ENCODE measurements at regions not wholly inside any gene's neighbourhood (a gene's known extent, or its start where the extent isn't known, plus 50 kb on each side); places are given as distances from the start of the nearest gene placed in this dataset.

GRCh38 chr22:49566693-49567092 is 261.0 kb downstream of the BRD1 start:
- Histone ChIP-seq H3K4me1 (ENCODE audit: control insufficient read depth in 2 of 2, insufficient read depth in 1 of 2, low read depth in 1 of 2, low read length in 2 of 2) (peaks cover 0 to 3% of the 10 kb centered on the region in 2 donors), H3K4me3 (ENCODE audit: low read length in 2 of 2) (no peak overlapping the region), H2AK5ac (ENCODE audit: low read depth, low read length) (peak overlapping the region; percentile 42), H3K36me3 (replicated peaks in 1 of 2; ENCODE audit: control insufficient read depth in 2 of 2, insufficient read depth in 2 of 2, low read length in 2 of 2) (no peaks in the 10 kb centered on the region), H4K91ac (ENCODE audit: low read depth, low read length, poor library complexity) (no peak overlapping the region), H3K27me3 (ENCODE audit: control insufficient read depth in 3 of 3, insufficient read depth in 3 of 3, low read depth in 1 of 3, low read length in 3 of 3) (peaks cover 0 to 2% (median 0%) of the 10 kb centered on the region in 3 experiments), H2BK5ac (ENCODE audit: low read length) (no peak overlapping the region), H3K9me3 (replicated peaks in 1 of 2; ENCODE audit: control insufficient read depth in 2 of 2, insufficient read depth in 1 of 2, low read depth in 1 of 2, low read length in 2 of 2) (peaks cover 0 to 2% of the 10 kb centered on the region in 2 donors), H3K14ac (ENCODE audit: low read length) (no peak overlapping the region), H3K9ac (ENCODE audit: low read depth, low read length, poor library complexity) (peak overlapping the region; percentile 18), H2BK15ac (ENCODE audit: low read length) (no peak overlapping the region), H3K79me1 (ENCODE audit: low read depth, low read length) (peaks cover 2% of the 10 kb centered on the region), H3K4me2 (ENCODE audit: insufficient read depth, low read length, poor library complexity, severe bottlenecking) (no peak overlapping the region), H3K23ac (ENCODE audit: low read depth, low read length, poor library complexity) (no peak overlapping the region), H2BK12ac (ENCODE audit: low read length) (no peak overlapping the region), H3K18ac (ENCODE audit: low read length) (peak overlapping the region; percentile 45), H2AFZ (ENCODE audit: low read length) (no peak overlapping the region), H3K27ac (replicated peaks; ENCODE audit: low read length) (no peak overlapping the region), H2BK120ac (ENCODE audit: low read depth, low read length) (no peak overlapping the region), H4K8ac (ENCODE audit: low read depth, low read length) (no peak overlapping the region), H3K4ac (ENCODE audit: low read length) (no peak overlapping the region)
- WGBS, 2 donors (ENCODE audit: extremely low coverage in 2 of 2, insufficient read length in 2 of 2, insufficient replicate concordance in 1 of 2), result no CpG with 5 or more reads among the region's 13 CpGs
- no peak for DNase-seq (ENCODE audit: low spot score)

- WGBS, 2 donors (ENCODE audit: extremely low coverage in 2 of 2, insufficient read length in 2 of 2, insufficient replicate concordance in 1 of 2), result no CpG with 5 or more reads among the region's 12 CpGs
- H3K14ac ChIP-seq (ENCODE audit: low read length), result no peak overlapping the region
- no peaks in the 10 kb centered on the region for H3K36me3 ChIP-seq (replicated peaks in 1 of 2; ENCODE audit: control insufficient read depth in 2 of 2, insufficient read depth in 2 of 2, low read length in 2 of 2)
- no peak overlapping the region for H2BK120ac ChIP-seq (ENCODE audit: low read depth, low read length)
- no peak overlapping the region for H3K4me3 ChIP-seq (ENCODE audit: low read length in 2 of 2)
- no peak overlapping the region for H2AFZ ChIP-seq (ENCODE audit: low read length)
- peak overlapping the region; percentile 70 for H3K18ac ChIP-seq (ENCODE audit: low read length)
- H2AK5ac ChIP-seq (ENCODE audit: low read depth, low read length), result no peak overlapping the region
- H3K79me1 ChIP-seq (ENCODE audit: low read depth, low read length), result peaks cover 2% of the 10 kb centered on the region
- H3K27me3 ChIP-seq (ENCODE audit: control insufficient read depth in 3 of 3, insufficient read depth in 3 of 3, low read depth in 1 of 3, low read length in 3 of 3), result peaks cover 0 to 2% (median 0%) of the 10 kb centered on the region in 3 experiments
- H3K27ac ChIP-seq (replicated peaks; ENCODE audit: low read length), result no peak overlapping the region
- H2BK12ac ChIP-seq (ENCODE audit: low read length), result no peak overlapping the region
- no peak overlapping the region for H2BK5ac ChIP-seq (ENCODE audit: low read length)
- no peak overlapping the region for H2BK15ac ChIP-seq (ENCODE audit: low read length)
- H4K91ac ChIP-seq (ENCODE audit: low read depth, low read length, poor library complexity), result no peak overlapping the region
- peaks cover 0 to 3% of the 10 kb centered on the region in 2 donors for H3K4me1 ChIP-seq (ENCODE audit: control insufficient read depth in 2 of 2, insufficient read depth in 1 of 2, low read depth in 1 of 2, low read length in 2 of 2)
- no peak overlapping the region for H3K9ac ChIP-seq (ENCODE audit: low read depth, low read length, poor library complexity)
- H3K4me2 ChIP-seq (ENCODE audit: insufficient read depth, low read length, poor library complexity, severe bottlenecking), result no peak overlapping the region
- no peak overlapping the region for H3K4ac ChIP-seq (ENCODE audit: low read length)
- peaks cover 0 to 2% of the 10 kb centered on the region in 2 donors for H3K9me3 ChIP-seq (replicated peaks in 1 of 2; ENCODE audit: control insufficient read depth in 2 of 2, insufficient read depth in 1 of 2, low read depth in 1 of 2, low read length in 2 of 2)
- no peak overlapping the region for H3K23ac ChIP-seq (ENCODE audit: low read depth, low read length, poor library complexity)
- H4K8ac ChIP-seq (ENCODE audit: low read depth, low read length), result no peak overlapping the region
- DNase-seq (ENCODE audit: low spot score), result no peak
Observed at GRCh38 chr22:49566141-49566541, 261.5 kb downstream of the BRD1 start.

GRCh38 chr22:49565516-49565855 is 262.2 kb downstream of the BRD1 start:
- no peak overlapping the region for H3K27ac ChIP-seq (replicated peaks; ENCODE audit: low read length)
- peak overlapping the region; percentile 2 for H2BK5ac ChIP-seq (ENCODE audit: low read length)
- peaks cover 0 to 3% of the 10 kb centered on the region in 2 donors for H3K4me1 ChIP-seq (ENCODE audit: control insufficient read depth in 2 of 2, insufficient read depth in 1 of 2, low read depth in 1 of 2, low read length in 2 of 2)
- no peak for DNase-seq (ENCODE audit: low spot score)
- H3K36me3 ChIP-seq (replicated peaks in 1 of 2; ENCODE audit: control insufficient read depth in 2 of 2, insufficient read depth in 2 of 2, low read length in 2 of 2), result no peaks in the 10 kb centered on the region
- H2BK12ac ChIP-seq (ENCODE audit: low read length), result no peak overlapping the region
- peaks cover 0 to 2% of the 10 kb centered on the region in 2 donors for H3K9me3 ChIP-seq (replicated peaks in 1 of 2; ENCODE audit: control insufficient read depth in 2 of 2, insufficient read depth in 1 of 2, low read depth in 1 of 2, low read length in 2 of 2)
- H3K18ac ChIP-seq (ENCODE audit: low read length), result peak overlapping the region; percentile 53
- no peak overlapping the region for H4K91ac ChIP-seq (ENCODE audit: low read depth, low read length, poor library complexity)
- H3K4me3 ChIP-seq (ENCODE audit: low read length in 2 of 2), result peak overlapping the region in 1 of 2 donors; percentile 19
- no peak overlapping the region for H2BK120ac ChIP-seq (ENCODE audit: low read depth, low read length)
- no CpG with 5 or more reads among the region's 6 CpGs for WGBS, 2 donors (ENCODE audit: extremely low coverage in 2 of 2, insufficient read length in 2 of 2, insufficient replicate concordance in 1 of 2)
- H3K79me1 ChIP-seq (ENCODE audit: low read depth, low read length), result peaks cover 2% of the 10 kb centered on the region
- H3K4me2 ChIP-seq (ENCODE audit: insufficient read depth, low read length, poor library complexity, severe bottlenecking), result no peak overlapping the region
- no peak overlapping the region for H3K9ac ChIP-seq (ENCODE audit: low read depth, low read length, poor library complexity)
- H2AFZ ChIP-seq (ENCODE audit: low read length), result no peak overlapping the region
- no peak overlapping the region for H3K4ac ChIP-seq (ENCODE audit: low read length)
- peak overlapping the region; percentile 54 for H2AK5ac ChIP-seq (ENCODE audit: low read depth, low read length)
- no peak overlapping the region for H3K14ac ChIP-seq (ENCODE audit: low read length)
- no peak overlapping the region for H4K8ac ChIP-seq (ENCODE audit: low read depth, low read length)
- H3K27me3 ChIP-seq (ENCODE audit: control insufficient read depth in 3 of 3, insufficient read depth in 3 of 3, low read depth in 1 of 3, low read length in 3 of 3), result peaks cover 0 to 2% (median 0%) of the 10 kb centered on the region in 3 experiments
- no peak overlapping the region for H3K23ac ChIP-seq (ENCODE audit: low read depth, low read length, poor library complexity)
- no peak overlapping the region for H2BK15ac ChIP-seq (ENCODE audit: low read length)

GRCh38 chr22:49564666-49565515 is 262.8 kb downstream of the BRD1 start:
- Histone ChIP-seq H3K27me3 (ENCODE audit: control insufficient read depth in 3 of 3, insufficient read depth in 3 of 3, low read depth in 1 of 3, low read length in 3 of 3) (peaks cover 0 to 2% (median 0%) of the 10 kb centered on the region in 3 experiments), H2BK5ac (ENCODE audit: low read length) (peak overlapping the region; percentile 2), H3K9me3 (replicated peaks in 1 of 2; ENCODE audit: control insufficient read depth in 2 of 2, insufficient read depth in 1 of 2, low read depth in 1 of 2, low read length in 2 of 2) (peaks cover 0 to 2% of the 10 kb centered on the region in 2 donors), H3K4me3 (ENCODE audit: low read length in 2 of 2) (no peak overlapping the region), H2AFZ (ENCODE audit: low read length) (no peak overlapping the region), H4K91ac (ENCODE audit: low read depth, low read length, poor library complexity) (no peak overlapping the region), H2BK120ac (ENCODE audit: low read depth, low read length) (peak overlapping the region; percentile 67), H3K18ac (ENCODE audit: low read length) (peak overlapping the region; percentile 53), H4K8ac (ENCODE audit: low read depth, low read length) (no peak overlapping the region), H3K79me1 (ENCODE audit: low read depth, low read length) (peaks cover 2% of the 10 kb centered on the region), H3K14ac (ENCODE audit: low read length) (peak overlapping the region; percentile 44), H2BK15ac (ENCODE audit: low read length) (no peak overlapping the region), H3K9ac (ENCODE audit: low read depth, low read length, poor library complexity) (no peak overlapping the region), H3K27ac (replicated peaks; ENCODE audit: low read length) (no peak overlapping the region), H2AK5ac (ENCODE audit: low read depth, low read length) (peak overlapping the region; percentile 54), H2BK12ac (ENCODE audit: low read length) (no peak overlapping the region), H3K4me2 (ENCODE audit: insufficient read depth, low read length, poor library complexity, severe bottlenecking) (no peak overlapping the region), H3K4me1 (ENCODE audit: control insufficient read depth in 2 of 2, insufficient read depth in 1 of 2, low read depth in 1 of 2, low read length in 2 of 2) (peaks cover 0 to 3% of the 10 kb centered on the region in 2 donors), H3K4ac (ENCODE audit: low read length) (peak overlapping the region; percentile 4), H3K23ac (ENCODE audit: low read depth, low read length, poor library complexity) (peak overlapping the region; percentile 44), H3K36me3 (replicated peaks in 1 of 2; ENCODE audit: control insufficient read depth in 2 of 2, insufficient read depth in 2 of 2, low read length in 2 of 2) (no peaks in the 10 kb centered on the region)
- no peak for DNase-seq (ENCODE audit: low spot score)
- WGBS, 2 donors (ENCODE audit: extremely low coverage in 2 of 2, insufficient read length in 2 of 2, insufficient replicate concordance in 1 of 2), result no CpG with 5 or more reads among the region's 28 CpGs
